WTC11 (cell line): ENCODE measurements at regions not wholly inside any gene's neighbourhood (a gene's known extent, or its start where the extent isn't known, plus 50 kb on each side); places are given as distances from the start of the nearest gene placed in this dataset.

Source experiments
- CTCF ChIP-seq: fragments of 200-600 bp; IDR thresholded peaks from 2 replicates; pipeline ENCODE4 v1.8.0; 2022; ENCODE audit warnings: antibody characterized with exemption
- IRF1 ChIP-seq: sonication (generic); formaldehyde crosslinking; IDR thresholded peaks from 2 replicates; pipeline ENCODE4 v1.8.0; 2023; ENCODE audit warnings: missing genetic modification reagents
- ZNF263 ChIP-seq: sonication (generic); formaldehyde crosslinking; IDR thresholded peaks from 2 replicates; pipeline ENCODE4 v1.8.1; 2022; ENCODE audit warnings: low read depth, mild to moderate bottlenecking, moderate library complexity, missing genetic modification reagents

DNA sequence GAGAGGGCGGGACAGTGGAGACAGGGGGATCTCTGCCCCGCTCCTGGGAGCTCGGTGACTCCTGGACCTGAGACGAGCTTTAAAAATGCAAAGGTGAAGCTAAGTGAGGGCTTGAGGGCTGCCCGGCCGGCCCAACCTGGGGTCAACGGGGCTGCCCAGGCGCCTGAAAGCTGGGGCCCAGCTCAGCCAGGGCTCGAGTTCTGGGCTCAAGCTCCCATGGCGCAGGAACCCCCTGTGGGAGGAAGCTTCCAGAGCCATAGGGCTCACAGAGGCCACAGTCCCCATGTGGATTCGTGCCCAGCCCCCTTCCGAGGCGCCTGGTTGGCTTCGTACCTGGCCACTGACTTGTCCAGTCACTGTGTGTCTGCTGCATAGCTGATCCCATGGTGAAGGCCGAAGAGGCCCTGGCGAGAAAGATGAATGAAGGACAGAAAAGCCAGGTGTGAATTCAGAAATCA is 75.8 kb upstream of the GSE1 start:
- TF ChIP-seq IRF1 (CRISPR knock-in tag) (no peak), ZNF263 (no peak), CTCF (no peak)
